AG04449 (cell line): ENCODE measurements at regions not wholly inside any gene's neighbourhood (a gene's known extent, or its start where the extent isn't known, plus 50 kb on each side); places are given as distances from the start of the nearest gene placed in this dataset.

Source experiments
- CTCF ChIA-PET: fragments of 350-600 bp; formaldehyde crosslinking; extraction: SDS; loops from one replicate; lab custom pipeline; 2021; ENCODE audit warnings: antibody characterized with exemption; lab: Yijun Ruan, JAX
- POLR2A ChIA-PET: fragments of 400-600, 350-600 bp; formaldehyde crosslinking; extraction: SDS; loops from one replicate; lab custom pipeline; 2020; ENCODE audit warnings: antibody characterized with exemption, inconsistent platforms; lab: Yijun Ruan, JAX
- DNase-seq: peaks from one replicate; pipeline ENCODE4 v3.0.0-alpha.2; 2010; ENCODE audit warnings: low read depth, low spot score
- H3K4me3 ChIP-seq: 2 replicates; pipeline ENCODE4 v1.5.1; 2011; ENCODE audit warnings: low read depth, mild to moderate bottlenecking, control low read depth, low read length
- CTCF ChIP-seq: IDR thresholded peaks from one replicate; pipeline ENCODE4 v1.5.1; 2011; ENCODE audit warnings: mild to moderate bottlenecking, moderate library complexity, low read length, control low read depth, inconsistent platforms; ENCODE audit not compliant: insufficient read depth; ENCODE audit errors: missing control alignments

GRCh38 chr16:11447836-11448235 is 102.6 kb downstream of the RMI2 start:
- no peak for TF ChIP-seq CTCF
- CTCF ChIA-PET: no interaction called here
- no peak for DNase-seq
- no peak overlapping the region for H3K4me3 ChIP-seq
- POLR2A ChIA-PET: no interaction called here

GRCh38 chr16:11448796-11449416 is 103.6 kb downstream of the RMI2 start:
- H3K4me3 ChIP-seq: no peak overlapping the region
- CTCF ChIA-PET: no interaction called here
- no peak for DNase-seq
- no peak for TF ChIP-seq CTCF
- POLR2A ChIA-PET: no interaction called here

GRCh38 chr16:11449716-11450115 is 104.5 kb downstream of the RMI2 start:
- CTCF ChIA-PET: no interaction called here
- TF ChIP-seq CTCF: no peak
- no peak overlapping the region for H3K4me3 ChIP-seq
- POLR2A ChIA-PET: no interaction called here
- no peak for DNase-seq

- no peak for TF ChIP-seq CTCF
- ChIA-PET CTCF (no interaction called here), POLR2A (no interaction called here)
- no peak overlapping the region for H3K4me3 ChIP-seq
- DNase-seq: no peak
These were observed 104.9 kb downstream of the RMI2 start for GRCh38 chr16:11450136-11450535.

GRCh38 chr16:11452298-11452697 is 107.0 kb downstream of the RMI2 start:
- no peak for TF ChIP-seq CTCF
- H3K4me3 ChIP-seq: no peak overlapping the region
- ChIA-PET CTCF (no interaction called here), POLR2A (no interaction called here)
- DNase-seq: no peak

GRCh38 chr16:11452746-11453389 is 107.6 kb downstream of the RMI2 start:
- H3K4me3 ChIP-seq: no peak overlapping the region
- ChIA-PET CTCF (no interaction called here), POLR2A (no interaction called here)
- no peak for DNase-seq
- TF ChIP-seq CTCF: no peak
